H1 (cell line): ENCODE measurements at regions not wholly inside any gene's neighbourhood (a gene's known extent, or its start where the extent isn't known, plus 50 kb on each side); places are given as distances from the start of the nearest gene placed in this dataset.

Experiments
- CTCF ChIA-PET: fragments of 300-600 bp; sonication (Branson Sonifier 250); formaldehyde crosslinking; loops from one replicate; lab custom pipeline; 2021; ENCODE audit not compliant: partially characterized antibody; lab: Charles Lee
- POLR2A ChIA-PET: fragments of 300-600 bp; sonication (Branson Sonifier 250); formaldehyde crosslinking; loops from one replicate; lab custom pipeline; 2021; ENCODE audit warnings: inconsistent platforms; ENCODE audit not compliant: partially characterized antibody; lab: Charles Lee
- DNase-seq, 2 experiments: peaks; one replicate each; pipeline versions ENCODE4 v3.0.0 to v3.0.0-alpha.2; 2010 to 2022; ENCODE audit warnings: low spot score in 2 of 2, low read depth in 1 of 2, mixed read lengths in 1 of 2
- FAIRE-seq: peaks from 2 replicates; lab custom pipeline; 2011; peaks lifted over from hg19 to GRCh38; lab: Jason Lieb, UNC
- H2AFZ ChIP-seq: 2 replicates; pipeline ENCODE4 v1.8.1; 2012; ENCODE audit warnings: low read length, inconsistent platforms
- H2AK5ac ChIP-seq: 2 replicates; pipeline ENCODE4 v1.6.1; 2013; ENCODE audit warnings: low read depth, low read length
- H2BK120ac ChIP-seq: replicated peaks from 2 replicates; pipeline ENCODE3; 2013; ENCODE audit warnings: low read depth, low read length, inconsistent platforms
- H2BK12ac ChIP-seq: 2 replicates; pipeline ENCODE4 v1.6.1; 2013; ENCODE audit warnings: low read depth, low read length
- H2BK15ac ChIP-seq: 2 replicates; pipeline ENCODE4 v1.6.1; 2013; ENCODE audit warnings: low read length
- H2BK20ac ChIP-seq: 2 replicates; pipeline ENCODE4 v1.6.1; 2013; ENCODE audit warnings: low read length
- H2BK5ac ChIP-seq: 2 replicates; pipeline ENCODE4 v1.6.1; 2013; ENCODE audit warnings: low read depth, low read length
- H3K14ac ChIP-seq: 2 replicates; pipeline ENCODE4 v1.6.1; 2013; ENCODE audit warnings: inconsistent platforms; ENCODE audit not compliant: insufficient read length
- H3K18ac ChIP-seq: 2 replicates; pipeline ENCODE4 v1.6.1; 2013; ENCODE audit warnings: low read length; ENCODE audit errors: extremely low read depth
- H3K23ac ChIP-seq: 2 replicates; pipeline ENCODE4 v1.6.1; 2013; ENCODE audit warnings: inconsistent platforms; ENCODE audit not compliant: insufficient read length
- H3K23me2 ChIP-seq: 2 replicates; pipeline ENCODE4 v1.6.1; 2013; ENCODE audit warnings: low read depth, low read length
- H3K27ac ChIP-seq: 2 replicates; pipeline ENCODE4 v1.6.1; 2011; ENCODE audit warnings: low read depth, low read length, inconsistent platforms
- H3K27me3 ChIP-seq, 4 experiments: replicated peaks in 1 of 4; 1 replicate in 1 of 4; 2 replicates in 3 of 4; pipeline versions ENCODE4 v1.6.1 to v1.8.1; 2011 to 2013; ENCODE audit warnings: low read length in 3 of 4, mild to moderate bottlenecking in 3 of 4, inconsistent platforms in 2 of 4, mixed read lengths in 2 of 4, moderate library complexity in 1 of 4; ENCODE audit not compliant: control insufficient read depth in 3 of 4, insufficient read depth in 3 of 4; ENCODE audit errors: extremely low read depth in 1 of 4
- H3K36me3 ChIP-seq, 4 experiments: 2 replicates each; pipeline versions ENCODE4 v1.6.1 to v1.8.1; 2011 to 2013; ENCODE audit warnings: mild to moderate bottlenecking in 4 of 4, low read length in 3 of 4, moderate library complexity in 2 of 4, control low read depth in 1 of 4, inconsistent platforms in 1 of 4; ENCODE audit not compliant: insufficient read depth in 4 of 4, control insufficient read depth in 2 of 4
- H3K4ac ChIP-seq: replicated peaks from 2 replicates; pipeline ENCODE3; 2013; ENCODE audit warnings: low read length, low read depth, mixed read lengths, inconsistent platforms; ENCODE audit not compliant: insufficient read length
- H3K4me1 ChIP-seq, 4 experiments: replicated peaks in 1 of 4; 1 replicate in 1 of 4; 2 replicates in 3 of 4; pipeline versions ENCODE4 v1.6.1 to v1.8.1; 2011 to 2013; ENCODE audit warnings: low read length in 3 of 4, inconsistent platforms in 2 of 4, mixed read lengths in 1 of 4; ENCODE audit not compliant: insufficient read depth in 4 of 4, control insufficient read depth in 3 of 4
- H3K4me2 ChIP-seq, 2 experiments: 2 replicates each; pipeline versions ENCODE4 v1.6.1 to v1.8.1; 2011 to 2013; ENCODE audit warnings: low read depth in 2 of 2, low read length in 2 of 2, control low read depth in 1 of 2, inconsistent platforms in 1 of 2, mild to moderate bottlenecking in 1 of 2; ENCODE audit not compliant: insufficient read depth in 1 of 2
- H3K4me3 ChIP-seq, 4 experiments: fragments of 200-600, 300-600 bp in 1 of 4; sonication (generic), shearing (Covaris generic), sonication (Bioruptor Twin) in 1 of 4; 2 replicates each; pipeline versions ENCODE4 v1.5.1 to v1.8.1; 2011 to 2016; ENCODE audit warnings: low read length in 4 of 4, low read depth in 3 of 4, control low read depth in 2 of 4, inconsistent platforms in 2 of 4, mild to moderate bottlenecking in 2 of 4, mixed read lengths in 1 of 4, moderate library complexity in 1 of 4; ENCODE audit not compliant: insufficient read depth in 2 of 4; ENCODE audit errors: extremely low read depth in 1 of 4
- H3K56ac ChIP-seq: replicated peaks from 2 replicates; pipeline ENCODE3; 2013; ENCODE audit warnings: low read depth, mild to moderate bottlenecking, mixed read lengths, low read length, inconsistent platforms; ENCODE audit not compliant: insufficient read length
- H3K79me1 ChIP-seq: 2 replicates; pipeline ENCODE4 v1.6.1; 2013; ENCODE audit warnings: low read depth, low read length, control low read depth
- H3K79me2 ChIP-seq, 2 experiments: 2 replicates each; pipeline versions ENCODE4 v1.6.1 to v1.8.1; 2012 to 2013; ENCODE audit warnings: low read length in 2 of 2, mild to moderate bottlenecking in 2 of 2, inconsistent platforms in 1 of 2; ENCODE audit not compliant: insufficient read depth in 2 of 2, control insufficient read depth in 1 of 2
- H3K9ac ChIP-seq, 4 experiments: replicated peaks in 1 of 4; 1 replicate in 1 of 4; 2 replicates in 3 of 4; pipeline versions ENCODE4 v1.6.1 to v1.8.1; 2011 to 2013; ENCODE audit warnings: low read depth in 3 of 4, low read length in 3 of 4, control low read depth in 2 of 4, mild to moderate bottlenecking in 2 of 4, moderate library complexity in 2 of 4, inconsistent platforms in 1 of 4; ENCODE audit errors: extremely low read depth in 1 of 4
- H3K9me3 ChIP-seq, 2 experiments: 2 replicates each; pipeline versions ENCODE4 v1.6.1 to v1.8.1; 2012 to 2013; ENCODE audit warnings: mild to moderate bottlenecking in 2 of 2, moderate library complexity in 2 of 2, control low read depth in 1 of 2, inconsistent platforms in 1 of 2, low read depth in 1 of 2, low read length in 1 of 2, mixed read lengths in 1 of 2; ENCODE audit not compliant: insufficient read depth in 2 of 2
- H4K20me1 ChIP-seq, 2 experiments: replicated peaks in 1 of 2; 2 replicates each; pipeline versions ENCODE3 to v1.8.1; 2011 to 2013; ENCODE audit warnings: inconsistent platforms in 2 of 2, low read length in 2 of 2, mild to moderate bottlenecking in 1 of 2; ENCODE audit not compliant: insufficient read depth in 2 of 2, control insufficient read depth in 1 of 2
- H4K5ac ChIP-seq: 2 replicates; pipeline ENCODE4 v1.6.1; 2013; ENCODE audit warnings: low read length, low read depth, mixed read lengths, inconsistent platforms; ENCODE audit not compliant: insufficient read length
- H4K8ac ChIP-seq: 2 replicates; pipeline ENCODE4 v1.8.0; 2013; ENCODE audit warnings: mild to moderate bottlenecking, moderate library complexity, low read length, inconsistent platforms; ENCODE audit not compliant: insufficient read depth; ENCODE audit errors: extremely low read depth
- H4K91ac ChIP-seq: replicated peaks from 2 replicates; pipeline ENCODE3; 2013; ENCODE audit warnings: low read length, mixed read lengths, inconsistent platforms; ENCODE audit not compliant: insufficient read length
- CBX8 ChIP-seq: fragments of 300-800, 300-1000 bp; sonication (generic); IDR thresholded peaks from 2 replicates; pipeline ENCODE4 v1.7.1; 2016; ENCODE audit warnings: low read depth, low read length, borderline replicate concordance
- CHD2 ChIP-seq: IDR thresholded peaks from 2 replicates; pipeline ENCODE4 v1.6.1; 2012; ENCODE audit warnings: low read length, improper control_type of control experiment
- CTCF ChIP-seq, 3 experiments: IDR thresholded peaks; 1 replicate in 2 of 3; 2 replicates in 1 of 3; pipeline versions ENCODE4 v1.5.1 to v1.6.1; 2011; ENCODE audit warnings: low read length in 3 of 3, mild to moderate bottlenecking in 3 of 3, inconsistent platforms in 2 of 3, low read depth in 1 of 3, moderate library complexity in 1 of 3; ENCODE audit not compliant: insufficient read depth in 1 of 3; ENCODE audit errors: control extremely low read depth in 1 of 3
- EGR1 ChIP-seq: IDR thresholded peaks from 2 replicates; pipeline ENCODE4 v1.6.1; 2011; ENCODE audit warnings: low read depth, low read length, borderline replicate concordance
- FOSL1 ChIP-seq: IDR thresholded peaks from 2 replicates; pipeline ENCODE4 v1.6.1; 2011; ENCODE audit warnings: mild to moderate bottlenecking, low read depth, low read length, moderate library complexity; ENCODE audit not compliant: insufficient read depth
- KDM4A ChIP-seq: IDR thresholded peaks from one replicate; pipeline ENCODE4 v1.7.1; 2012; ENCODE audit warnings: low read depth, mild to moderate bottlenecking, moderate library complexity, low read length, inconsistent platforms; ENCODE audit not compliant: severe bottlenecking
- MAX ChIP-seq: IDR thresholded peaks from 2 replicates; pipeline ENCODE4 v1.6.1; 2012; ENCODE audit warnings: inconsistent platforms
- RBBP5 ChIP-seq: IDR thresholded peaks from 2 replicates; pipeline ENCODE4 v1.7.1; 2012; ENCODE audit warnings: low read depth, mild to moderate bottlenecking, inconsistent platforms, low read length, moderate library complexity, borderline replicate concordance
- SP1 ChIP-seq: IDR thresholded peaks from 2 replicates; pipeline ENCODE4 v1.6.1; 2011; ENCODE audit warnings: low read depth, low read length
- SP4 ChIP-seq: IDR thresholded peaks from 2 replicates; pipeline ENCODE4 v1.6.1; 2012; ENCODE audit warnings: low read length, inconsistent platforms
- SRF ChIP-seq: IDR thresholded peaks from 2 replicates; pipeline ENCODE4 v1.6.1; 2011; ENCODE audit warnings: mild to moderate bottlenecking, low read depth, low read length, moderate library complexity
- TAF7 ChIP-seq: optimal IDR thresholded peaks from 2 replicates; pipeline ENCODE3; 2011; ENCODE audit warnings: low read depth, mild to moderate bottlenecking, inconsistent platforms, low read length, moderate library complexity, borderline replicate concordance
- TCF12 ChIP-seq: IDR thresholded peaks from 2 replicates; pipeline ENCODE4 v1.6.1; 2011; ENCODE audit warnings: low read depth, mild to moderate bottlenecking, low read length
- WGBS, 2 experiments: shearing (Covaris generic) in 1 of 2; methylation state at CpG; one replicate each; pipeline versions ENCODE4 v1.1.6 to v1.1.7; 2013 to 2015; ENCODE audit warnings: low lambda C conversion rate in 2 of 2, mixed read lengths in 2 of 2, inconsistent platforms in 1 of 2, low coverage in 1 of 2, missing lambda C conversion rate in 1 of 2; ENCODE audit not compliant: insufficient replicate concordance in 2 of 2, insufficient coverage in 1 of 2, insufficient read length in 1 of 2; ENCODE audit errors: extremely low coverage in 1 of 2, missing lambda C conversion rate in 1 of 2; 5-methylcytosine and 5-hydroxymethylcytosine counted together

GRCh38 chr16:9338068-9338467 lies 246.6 kb downstream of the HAPSTR1 start:
- H3K79me1 ChIP-seq: no peaks in the 10 kb centered on the region
- no peak overlapping the region for H3K18ac ChIP-seq
- H2AK5ac ChIP-seq: no peak overlapping the region
- no peak overlapping the region for H3K56ac ChIP-seq
- no peak overlapping the region for H3K14ac ChIP-seq
- no peaks in the 10 kb centered on the region for H3K79me2 ChIP-seq
- H3K27ac ChIP-seq: no peak overlapping the region
- no peak overlapping the region for H4K5ac ChIP-seq
- H4K91ac ChIP-seq: no peak overlapping the region
- POLR2A ChIA-PET: no interaction called here
- H4K20me1 ChIP-seq: no peaks in the 10 kb centered on the region
- WGBS, 2 experiments: 86% methylated on average over 2 of the region's 2 CpGs; no CpG with 5 or more reads in 1 of the 2 experiments
- H2BK5ac ChIP-seq: no peak overlapping the region
- H2BK12ac ChIP-seq: no peak overlapping the region
- CTCF ChIA-PET: interaction anchor here (1.6 kb wide), 1 partner anchor 41 kb away, joined by 4 read pairs; no protein-coding TSS in a partner anchor
- no peak overlapping the region for H2BK120ac ChIP-seq
- no peak for FAIRE-seq
- DNase-seq: no peak
- H4K8ac ChIP-seq: no peak overlapping the region
- H3K9me3 ChIP-seq: no peaks in the 10 kb centered on the region
- H2BK20ac ChIP-seq: no peak overlapping the region
- H3K27me3 ChIP-seq: peaks cover 0 to 1% (median 0%) of the 10 kb centered on the region in 4 experiments; a peak in 1 of 7 replicates
- no peak overlapping the region for H3K4me2 ChIP-seq
- H3K36me3 ChIP-seq: no peaks in the 10 kb centered on the region
- peaks cover 0 to 2% (median 0%) of the 10 kb centered on the region in 4 experiments; a peak in 2 of 7 replicates for H3K4me1 ChIP-seq
- no peak overlapping the region for H3K23ac ChIP-seq
- H3K23me2 ChIP-seq: no peaks in the 10 kb centered on the region
- no peak overlapping the region for H2AFZ ChIP-seq
- H2BK15ac ChIP-seq: no peak overlapping the region
- no peak overlapping the region for H3K9ac ChIP-seq
- H3K4me3 ChIP-seq: no peak overlapping the region
- H3K4ac ChIP-seq: no peak overlapping the region
- TF ChIP-seq CHD2: no peak
- no peak for TF ChIP-seq TAF7
- no peak for TF ChIP-seq MAX
- TF ChIP-seq EGR1: no peak
- no peak for TF ChIP-seq SP4
- no peak for TF ChIP-seq KDM4A
- no peak for TF ChIP-seq FOSL1
- no peak for TF ChIP-seq SP1
- TF ChIP-seq RBBP5: no peak
- no peak for TF ChIP-seq CBX8
- no peak for TF ChIP-seq TCF12
- no peak for TF ChIP-seq SRF
- TF ChIP-seq CTCF (IDR thresholded peaks at IDR 0.05; ENCODE audit: control extremely low read depth in 1 of 3, insufficient read depth in 1 of 3, low read depth in 1 of 3, low read length in 3 of 3): no peak
